ENCODE measurements at regions not wholly inside any gene's neighbourhood (a gene's known extent, or its start where the extent isn't known, plus 50 kb on each side); places are given as distances from the start of the nearest gene placed in this dataset.
A peak's percentile ranks its signal among the peaks of the same experiment; 100 is the strongest.

- Histone ChIP-seq H3K27me3 (ENCODE audit: control insufficient read depth in 3 of 3, insufficient read depth in 3 of 3, low read length in 3 of 3) (no peaks in the 10 kb centered on the region), H3K4me1 (ENCODE audit: control insufficient read depth in 3 of 3, insufficient read depth in 2 of 3, low read depth in 1 of 3, low read length in 2 of 3) (peaks cover 3 to 50% (median 14%) of the 10 kb centered on the region in 3 donors), H3K9me3 (ENCODE audit: control insufficient read depth in 2 of 2, insufficient read depth in 1 of 2, low read depth in 1 of 2, low read length in 1 of 2) (no peaks in the 10 kb centered on the region), H3K4me3 (ENCODE audit: low read depth in 1 of 3, low read length in 3 of 3) (peak overlapping the region in 2 of 3 donors; percentile 14 to 23), H3K27ac (ENCODE audit: low read depth in 1 of 3, low read length in 2 of 3) (peak overlapping the region; percentile 76 to 93 (median 87)), H3K36me3 (ENCODE audit: control insufficient read depth in 3 of 3, insufficient read depth in 2 of 3, low read depth in 1 of 3, low read length in 3 of 3) (no peaks in the 10 kb centered on the region)
- no peak for FAIRE-seq
- peak; percentile 89 to 92 for DNase-seq
- 14 to 43% (median 27%) methylated on average over 26 of the region's 26 CpGs for WGBS, 3 donors
Measured at GRCh38 chr20:53738039-53738944, 144.7 kb upstream of the ZNF217 start.

GRCh38 chr20:53737396-53738038, 143.9 kb upstream of the ZNF217 start:
- Histone ChIP-seq H3K4me3 (ENCODE audit: low read depth in 1 of 3, low read length in 3 of 3) (peak overlapping the region in 1 of 3 donors; percentile 23), H3K9me3 (ENCODE audit: control insufficient read depth in 2 of 2, insufficient read depth in 1 of 2, low read depth in 1 of 2, low read length in 1 of 2) (no peaks in the 10 kb centered on the region), H3K27ac (ENCODE audit: low read depth in 1 of 3, low read length in 2 of 3) (peak overlapping the region; percentile 76 to 93 (median 87)), H3K36me3 (ENCODE audit: control insufficient read depth in 3 of 3, insufficient read depth in 2 of 3, low read depth in 1 of 3, low read length in 3 of 3) (no peaks in the 10 kb centered on the region), H3K27me3 (ENCODE audit: control insufficient read depth in 3 of 3, insufficient read depth in 3 of 3, low read length in 3 of 3) (no peaks in the 10 kb centered on the region), H3K4me1 (ENCODE audit: control insufficient read depth in 3 of 3, insufficient read depth in 2 of 3, low read depth in 1 of 3, low read length in 2 of 3) (peaks cover 3 to 50% (median 14%) of the 10 kb centered on the region in 3 donors)
- FAIRE-seq (no peak), DNase-seq (peak; percentile 40 to 45)
- WGBS, 3 donors = 13 to 45% (median 32%) methylated on average over 8 of the region's 8 CpGs

GRCh38 chr20:53736757-53737395, 143.2 kb upstream of the ZNF217 start:
- no peaks in the 10 kb centered on the region for H3K9me3 ChIP-seq (ENCODE audit: control insufficient read depth in 2 of 2, insufficient read depth in 1 of 2, low read depth in 1 of 2, low read length in 1 of 2)
- peaks cover 3 to 50% (median 14%) of the 10 kb centered on the region in 3 donors for H3K4me1 ChIP-seq (ENCODE audit: control insufficient read depth in 3 of 3, insufficient read depth in 2 of 3, low read depth in 1 of 3, low read length in 2 of 3)
- FAIRE-seq (no peak), DNase-seq (peak in 1 of 2 donors; percentile 16)
- WGBS, 3 donors = 8 to 24% (median 11%) methylated on average over 6 of the region's 6 CpGs
- H3K27me3 ChIP-seq (ENCODE audit: control insufficient read depth in 3 of 3, insufficient read depth in 3 of 3, low read length in 3 of 3) = no peaks in the 10 kb centered on the region
- no peak overlapping the region for H3K4me3 ChIP-seq (ENCODE audit: low read depth in 1 of 3, low read length in 3 of 3)
- H3K36me3 ChIP-seq (ENCODE audit: control insufficient read depth in 3 of 3, insufficient read depth in 2 of 3, low read depth in 1 of 3, low read length in 3 of 3) = no peaks in the 10 kb centered on the region
- peak overlapping the region in 2 of 3 donors; percentile 76 to 93 for H3K27ac ChIP-seq (ENCODE audit: low read depth in 1 of 3, low read length in 2 of 3)

GRCh38 chr20:53736122-53736756, 142.6 kb upstream of the ZNF217 start:
- H3K4me1 ChIP-seq (ENCODE audit: control insufficient read depth in 3 of 3, insufficient read depth in 2 of 3, low read depth in 1 of 3, low read length in 2 of 3) = peaks cover 3 to 50% (median 14%) of the 10 kb centered on the region in 3 donors
- DNase-seq (no peak), FAIRE-seq (no peak)
- H3K27me3 ChIP-seq (ENCODE audit: control insufficient read depth in 3 of 3, insufficient read depth in 3 of 3, low read length in 3 of 3) = no peaks in the 10 kb centered on the region
- H3K4me3 ChIP-seq (ENCODE audit: low read depth in 1 of 3, low read length in 3 of 3) = no peak overlapping the region
- H3K9me3 ChIP-seq (ENCODE audit: control insufficient read depth in 2 of 2, insufficient read depth in 1 of 2, low read depth in 1 of 2, low read length in 1 of 2) = no peaks in the 10 kb centered on the region
- WGBS, 3 donors = 24 to 57% (median 38%) methylated on average over 7 of the region's 7 CpGs
- H3K27ac ChIP-seq (ENCODE audit: low read depth in 1 of 3, low read length in 2 of 3) = peak overlapping the region in 2 of 3 donors; percentile 24 to 93
- no peaks in the 10 kb centered on the region for H3K36me3 ChIP-seq (ENCODE audit: control insufficient read depth in 3 of 3, insufficient read depth in 2 of 3, low read depth in 1 of 3, low read length in 3 of 3)

GRCh38 chr20:53735536-53736050, 142.0 kb upstream of the ZNF217 start:
- FAIRE-seq (no peak), DNase-seq (peak in 1 of 2 donors; percentile 54)
- WGBS, 3 donors = 25 to 45% (median 36%) methylated on average over 5 of the region's 5 CpGs
- Histone ChIP-seq H3K27ac (ENCODE audit: low read depth in 1 of 3, low read length in 2 of 3) (peak overlapping the region in 1 of 3 donors; percentile 34), H3K4me3 (ENCODE audit: low read depth in 1 of 3, low read length in 3 of 3) (no peak overlapping the region), H3K27me3 (ENCODE audit: control insufficient read depth in 3 of 3, insufficient read depth in 3 of 3, low read length in 3 of 3) (no peaks in the 10 kb centered on the region), H3K36me3 (ENCODE audit: control insufficient read depth in 3 of 3, insufficient read depth in 2 of 3, low read depth in 1 of 3, low read length in 3 of 3) (no peaks in the 10 kb centered on the region), H3K9me3 (ENCODE audit: control insufficient read depth in 2 of 2, insufficient read depth in 1 of 2, low read depth in 1 of 2, low read length in 1 of 2) (no peaks in the 10 kb centered on the region), H3K4me1 (ENCODE audit: control insufficient read depth in 3 of 3, insufficient read depth in 2 of 3, low read depth in 1 of 3, low read length in 2 of 3) (peaks cover 3 to 46% (median 14%) of the 10 kb centered on the region in 3 donors)

- Histone ChIP-seq H3K27me3 (ENCODE audit: control insufficient read depth in 3 of 3, insufficient read depth in 3 of 3, low read length in 3 of 3) (no peaks in the 10 kb centered on the region), H3K4me1 (ENCODE audit: control insufficient read depth in 3 of 3, insufficient read depth in 2 of 3, low read depth in 1 of 3, low read length in 2 of 3) (peaks cover 3 to 34% (median 14%) of the 10 kb centered on the region in 3 donors), H3K27ac (ENCODE audit: low read depth in 1 of 3, low read length in 2 of 3) (no peak overlapping the region), H3K4me3 (ENCODE audit: low read depth in 1 of 3, low read length in 3 of 3) (no peak overlapping the region), H3K36me3 (ENCODE audit: control insufficient read depth in 3 of 3, insufficient read depth in 2 of 3, low read depth in 1 of 3, low read length in 3 of 3) (no peaks in the 10 kb centered on the region), H3K9me3 (ENCODE audit: control insufficient read depth in 2 of 2, insufficient read depth in 1 of 2, low read depth in 1 of 2, low read length in 1 of 2) (no peaks in the 10 kb centered on the region)
- FAIRE-seq (no peak), DNase-seq (no peak)
- WGBS, 3 donors = 84 to 97% (median 91%) methylated on average over 7 of the region's 7 CpGs
Measured at GRCh38 chr20:53734006-53734688, 140.5 kb upstream of the ZNF217 start.

- FAIRE-seq = no peak
- Histone ChIP-seq H3K36me3 (ENCODE audit: control insufficient read depth in 3 of 3, insufficient read depth in 2 of 3, low read depth in 1 of 3, low read length in 3 of 3) (no peaks in the 10 kb centered on the region), H3K27me3 (ENCODE audit: control insufficient read depth in 3 of 3, insufficient read depth in 3 of 3, low read length in 3 of 3) (no peaks in the 10 kb centered on the region)
Measured at GRCh38 chr20:53731595-53731994, 138.0 kb upstream of the ZNF217 start.

More at GRCh38 chr20:53731595-53731994, 138.0 kb upstream of the ZNF217 start:
- WGBS, 3 donors = 88 to 96% (median 91%) methylated on average over 2 of the region's 2 CpGs
- no peak for DNase-seq
- no peak overlapping the region for H3K27ac ChIP-seq (ENCODE audit: low read depth in 1 of 3, low read length in 2 of 3)
- H3K4me1 ChIP-seq (ENCODE audit: control insufficient read depth in 3 of 3, insufficient read depth in 2 of 3, low read depth in 1 of 3, low read length in 2 of 3) = peaks cover 0 to 12% (median 8%) of the 10 kb centered on the region in 3 donors
- H3K4me3 ChIP-seq (ENCODE audit: low read depth in 1 of 3, low read length in 3 of 3) = no peak overlapping the region
- no peaks in the 10 kb centered on the region for H3K9me3 ChIP-seq (ENCODE audit: control insufficient read depth in 2 of 2, insufficient read depth in 1 of 2, low read depth in 1 of 2, low read length in 1 of 2)
